ENCODE measurements at regions not wholly inside any gene's neighbourhood (a gene's known extent, or its start where the extent isn't known, plus 50 kb on each side); places are given as distances from the start of the nearest gene placed in this dataset.

- WGBS, 4 donors: 60 to 69% (median 64%) methylated on average over 2 of the region's 2 CpGs
- H3K4me1 ChIP-seq: no peaks in the 10 kb centered on the region
- DNase-seq: no peak
- H3K4me3 ChIP-seq: no peak overlapping the region
- H3K27ac ChIP-seq: no peak overlapping the region
- intact Hi-C loops (cut with DNase I): no loop called here
- TF ChIP-seq CTCF (IDR thresholded peaks at IDR 0.05) (no peak), POLR2A (IDR thresholded peaks at IDR 0.05) (no peak)
- H3K9me3 ChIP-seq: peaks cover 0 to 10% (median 0%) of the 10 kb centered on the region in 12 donors
- H3K36me3 ChIP-seq: no peaks in the 10 kb centered on the region
- ATAC-seq: no peak
- peaks cover 0 to 3% (median 0%) of the 10 kb centered on the region in 9 donors for H3K27me3 ChIP-seq
Observed at GRCh38 chr10:130983749-130984148, 327.8 kb downstream of the TCERG1L start.

- H3K9me3 ChIP-seq: peaks cover 0 to 10% (median 0%) of the 10 kb centered on the region in 12 donors
- TF ChIP-seq POLR2A (IDR thresholded peaks at IDR 0.05) (no peak), CTCF (IDR thresholded peaks at IDR 0.05) (no peak)
- no peak overlapping the region for H3K4me3 ChIP-seq
- H3K36me3 ChIP-seq: no peaks in the 10 kb centered on the region
- ATAC-seq (no peak), DNase-seq (no peak)
- no peaks in the 10 kb centered on the region for H3K4me1 ChIP-seq
- H3K27ac ChIP-seq: no peak overlapping the region
- H3K27me3 ChIP-seq: peaks cover 0 to 3% (median 0%) of the 10 kb centered on the region in 9 donors
- 78 to 87% (median 80%) methylated on average over 3 of the region's 3 CpGs for WGBS, 4 donors
- intact Hi-C loops (cut with DNase I): no loop called here
Observed at GRCh38 chr10:130984686-130985085, 326.8 kb downstream of the TCERG1L start.

- WGBS, 4 donors: 80 to 88% (median 85%) methylated on average over 15 to 16 of the region's 16 CpGs
- Histone ChIP-seq H3K4me1 (no peaks in the 10 kb centered on the region), H3K27me3 (peaks cover 0 to 7% (median 0%) of the 10 kb centered on the region in 9 donors), H3K27ac (no peak overlapping the region), H3K9me3 (peaks cover 0 to 10% (median 0%) of the 10 kb centered on the region in 12 donors), H3K4me3 (no peak overlapping the region), H3K36me3 (no peaks in the 10 kb centered on the region)
- no peak for ATAC-seq
- intact Hi-C loops (cut with DNase I): no loop called here
- TF ChIP-seq CTCF (IDR thresholded peaks at IDR 0.05): no peak
- no peak for TF ChIP-seq POLR2A (IDR thresholded peaks at IDR 0.05)
- DNase-seq: no peak
Observed at GRCh38 chr10:130985158-130985753, 326.3 kb downstream of the TCERG1L start.

GRCh38 chr10:130986846-130987245 lies 324.7 kb downstream of the TCERG1L start:
- intact Hi-C loops (cut with DNase I): no loop called here
- Histone ChIP-seq H3K4me1 (no peaks in the 10 kb centered on the region), H3K27me3 (peaks cover 0 to 7% (median 0%) of the 10 kb centered on the region in 9 donors), H3K36me3 (no peaks in the 10 kb centered on the region), H3K4me3 (no peak overlapping the region), H3K9me3 (peaks cover 0 to 10% (median 0%) of the 10 kb centered on the region in 12 donors), H3K27ac (no peak overlapping the region)
- ATAC-seq: no peak
- 76 to 94% (median 88%) methylated on average over 4 of the region's 4 CpGs for WGBS, 4 donors
- TF ChIP-seq POLR2A (IDR thresholded peaks at IDR 0.05) (no peak), CTCF (IDR thresholded peaks at IDR 0.05) (no peak)
- DNase-seq: no peak
